ENCODE measurements at regions not wholly inside any gene's neighbourhood (a gene's known extent, or its start where the extent isn't known, plus 50 kb on each side); places are given as distances from the start of the nearest gene placed in this dataset.

GRCh38 chr2:116955646-116956045, 858.8 kb upstream of the DDX18 start:
- TF ChIP-seq POLR2A (IDR thresholded peaks at IDR 0.05) = no peak
- no peak for TF ChIP-seq CTCF (IDR thresholded peaks at IDR 0.05)
